Calu3 (cell line): ENCODE measurements at regions not wholly inside any gene's neighbourhood (a gene's known extent, or its start where the extent isn't known, plus 50 kb on each side); places are given as distances from the start of the nearest gene placed in this dataset.

ENCODE experiments used
- BruUV-seq: library from RNA; stranded (reverse); fragments of 400-500 nt; replicated peaks from 2 replicates; lab custom pipeline; 2021; lab: Mats Ljungman, UMichigan
- CTCF ChIA-PET: fragments of 300-600 bp; sonication (Branson Sonifier 250); formaldehyde crosslinking; loops from one replicate; lab custom pipeline; 2022; ENCODE audit warnings: antibody characterized with exemption; lab: Charles Lee
- DNase-seq: peaks from one replicate; pipeline ENCODE4 v3.0.0; 2022
- H3K27ac Mint-ChIP-seq: one replicate; pipeline ENCODE4 v1.8.0; 2022; ENCODE audit warnings: mixed read lengths; ENCODE audit not compliant: unreplicated experiment
- H3K27me3 Mint-ChIP-seq: one replicate; pipeline ENCODE4 v1.8.0; 2022; ENCODE audit warnings: mixed read lengths; ENCODE audit not compliant: unreplicated experiment
- H3K36me3 Mint-ChIP-seq: one replicate; pipeline ENCODE4 v1.8.0; 2022; ENCODE audit warnings: mild to moderate bottlenecking, moderate library complexity, mixed read lengths; ENCODE audit not compliant: insufficient read depth, unreplicated experiment
- H3K4me1 Mint-ChIP-seq: one replicate; pipeline ENCODE4 v1.8.0; 2022; ENCODE audit warnings: mild to moderate bottlenecking, low read depth, mixed read lengths; ENCODE audit not compliant: unreplicated experiment
- H3K4me3 Mint-ChIP-seq: one replicate; pipeline ENCODE4 v1.8.0; 2022; ENCODE audit warnings: mild to moderate bottlenecking, low read depth, moderate library complexity, mixed read lengths; ENCODE audit not compliant: unreplicated experiment
- H3K9me3 Mint-ChIP-seq: one replicate; pipeline ENCODE4 v1.8.0; 2022; ENCODE audit warnings: low read depth, mixed read lengths; ENCODE audit not compliant: unreplicated experiment
- intact Hi-C: fragments of 100-400 bp; cut with micrococcal nuclease; formaldehyde crosslinking; loops from one replicate; pipeline ENCODE4 v1.10.0; 2022; ENCODE audit not compliant: unreplicated experiment
- TF ChIP-seq, protein P1 (sequence below): fragments of 200-600 bp; IDR thresholded peaks from one replicate; pipeline ENCODE4 v1.8.0; 2022; ENCODE audit warnings: antibody characterized with exemption; ENCODE audit not compliant: unreplicated experiment

- H3K36me3 Mint-ChIP-seq, result no peaks in the 10 kb centered on the region
- intact Hi-C loops, result no loop called here
- H3K4me1 Mint-ChIP-seq, result peaks cover 8% of the 10 kb centered on the region
- TF ChIP-seq, protein P1, sequence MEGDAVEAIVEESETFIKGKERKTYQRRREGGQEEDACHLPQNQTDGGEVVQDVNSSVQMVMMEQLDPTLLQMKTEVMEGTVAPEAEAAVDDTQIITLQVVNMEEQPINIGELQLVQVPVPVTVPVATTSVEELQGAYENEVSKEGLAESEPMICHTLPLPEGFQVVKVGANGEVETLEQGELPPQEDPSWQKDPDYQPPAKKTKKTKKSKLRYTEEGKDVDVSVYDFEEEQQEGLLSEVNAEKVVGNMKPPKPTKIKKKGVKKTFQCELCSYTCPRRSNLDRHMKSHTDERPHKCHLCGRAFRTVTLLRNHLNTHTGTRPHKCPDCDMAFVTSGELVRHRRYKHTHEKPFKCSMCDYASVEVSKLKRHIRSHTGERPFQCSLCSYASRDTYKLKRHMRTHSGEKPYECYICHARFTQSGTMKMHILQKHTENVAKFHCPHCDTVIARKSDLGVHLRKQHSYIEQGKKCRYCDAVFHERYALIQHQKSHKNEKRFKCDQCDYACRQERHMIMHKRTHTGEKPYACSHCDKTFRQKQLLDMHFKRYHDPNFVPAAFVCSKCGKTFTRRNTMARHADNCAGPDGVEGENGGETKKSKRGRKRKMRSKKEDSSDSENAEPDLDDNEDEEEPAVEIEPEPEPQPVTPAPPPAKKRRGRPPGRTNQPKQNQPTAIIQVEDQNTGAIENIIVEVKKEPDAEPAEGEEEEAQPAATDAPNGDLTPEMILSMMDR, result no peak
- H3K27me3 Mint-ChIP-seq, result no peaks in the 10 kb centered on the region
- peaks cover 2% of the 10 kb centered on the region for H3K9me3 Mint-ChIP-seq
- H3K27ac Mint-ChIP-seq, result no peak overlapping the region
- DNase-seq, result no peak
- no TSS peak for BruUV-seq
- CTCF ChIA-PET, result interaction anchor here (0.6 kb wide), 1 partner anchor 74 kb away, joined by 3 read pairs; no protein-coding TSS in a partner anchor
- H3K4me3 Mint-ChIP-seq, result no peak overlapping the region
Measured at GRCh38 chr12:33248364-33248763, 191.3 kb downstream of the SYT10 start.

- Mint-ChIP-seq H3K36me3 (no peaks in the 10 kb centered on the region), H3K4me1 (peaks cover 1% of the 10 kb centered on the region), H3K27ac (no peak overlapping the region), H3K27me3 (no peaks in the 10 kb centered on the region), H3K9me3 (peaks cover 2% of the 10 kb centered on the region), H3K4me3 (no peak overlapping the region)
- TF ChIP-seq, protein P1, result no peak
- CTCF ChIA-PET, result no interaction called here
- no TSS peak for BruUV-seq
- DNase-seq, result no peak
- intact Hi-C loops, result no loop called here
Measured at GRCh38 chr12:33247625-33248024, 192.0 kb downstream of the SYT10 start.

- BruUV-seq, result no TSS peak
- intact Hi-C loops, result no loop called here
- Mint-ChIP-seq H3K4me3 (no peak overlapping the region), H3K27ac (no peak overlapping the region), H3K4me1 (no peaks in the 10 kb centered on the region), H3K27me3 (no peaks in the 10 kb centered on the region), H3K36me3 (no peaks in the 10 kb centered on the region), H3K9me3 (peaks cover 2% of the 10 kb centered on the region)
- CTCF ChIA-PET, result no interaction called here
- TF ChIP-seq, protein P1, result no peak
- DNase-seq, result no peak
Measured at GRCh38 chr12:33245434-33245833, 194.2 kb downstream of the SYT10 start.

GRCh38 chr12:33226671-33227070 is 212.9 kb downstream of the SYT10 start:
- Mint-ChIP-seq H3K27me3 (no peaks in the 10 kb centered on the region), H3K36me3 (peaks cover 8% of the 10 kb centered on the region), H3K9me3 (peaks cover 21% of the 10 kb centered on the region), H3K27ac (no peak overlapping the region), H3K4me3 (no peak overlapping the region), H3K4me1 (peaks cover 36% of the 10 kb centered on the region)
- no peak for DNase-seq
- intact Hi-C loops, result loop anchor here (10.0 kb wide), 1 partner anchor 198 kb away; no protein-coding TSS in a partner anchor
- TF ChIP-seq, protein P1, result no peak
- CTCF ChIA-PET, result no interaction called here
- no TSS peak for BruUV-seq
